K562 (cell line): ENCODE measurements at regions not wholly inside any gene's neighbourhood (a gene's known extent, or its start where the extent isn't known, plus 50 kb on each side); places are given as distances from the start of the nearest gene placed in this dataset.

Source experiments
- ATAC-seq: fragments of 200-7000 bp; cut with Tn5 transposase; 3 replicates; pipeline ENCODE4 v1.9.1; 2020; ENCODE audit warnings: moderate library complexity
- BruUV-seq: library from RNA; stranded (reverse); fragments of 400-500 nt; replicated peaks from 2 replicates; lab custom pipeline; 2021; lab: Mats Ljungman, UMichigan
- CTCF ChIA-PET: fragments of 300-600 bp; formaldehyde crosslinking; extraction: SDS; loops from one replicate; lab custom pipeline; 2021; ENCODE audit warnings: low intra/inter-chr PET ratio; lab: Yijun Ruan, JAX
- POLR2A ChIA-PET: fragments of 300-600, 350-650 bp; sonication (Branson Sonifier 250); formaldehyde crosslinking; extraction: SDS; loops from one replicate; lab custom pipeline; 2021; ENCODE audit warnings: antibody characterized with exemption, inconsistent platforms; lab: Yijun Ruan, JAX
- DNase-seq, 4 experiments: peaks; one replicate each; pipeline versions ENCODE4 v3.0.0 to v3.0.0-alpha.2; 2011 to 2018; ENCODE audit warnings: low spot score in 3 of 4, mixed read lengths in 3 of 4; ENCODE audit errors: extremely low read depth in 1 of 4
- FAIRE-seq: peaks from 2 replicates; lab custom pipeline; 2011; peaks lifted over from hg19 to GRCh38; lab: Jason Lieb, UNC
- H2AFZ ChIP-seq: 2 replicates; pipeline ENCODE4 v1.6.0; 2011; ENCODE audit warnings: low read depth, low read length, control low read depth, inconsistent platforms
- H3K27ac ChIP-seq: fragments of 200-600 bp; 3 replicates; pipeline ENCODE4 v1.8.0; 2011; ENCODE audit warnings: low read depth, mild to moderate bottlenecking, control low read depth, inconsistent platforms, low read length, moderate library complexity, mixed read lengths; ENCODE audit errors: extremely low read depth
- H3K27me3 ChIP-seq, 2 experiments: fragments of 300-600 bp in 1 of 2; 2 replicates in 1 of 2; 3 replicates in 1 of 2; pipeline versions ENCODE4 v1.6.0 to v1.8.0; 2011; ENCODE audit warnings: inconsistent platforms in 2 of 2, low read length in 2 of 2, mild to moderate bottlenecking in 1 of 2, mixed read lengths in 1 of 2, moderate library complexity in 1 of 2; ENCODE audit not compliant: control insufficient read depth in 2 of 2, insufficient read depth in 2 of 2
- H3K36me3 ChIP-seq: fragments of 300-600 bp; 3 replicates; pipeline ENCODE4 v1.8.0; 2011; ENCODE audit warnings: mild to moderate bottlenecking, low read length, inconsistent platforms; ENCODE audit not compliant: control insufficient read depth, insufficient read depth
- H3K4me1 ChIP-seq, 2 experiments: fragments of 200-600 bp in 1 of 2; replicated peaks in 1 of 2; 2 replicates in 1 of 2; 3 replicates in 1 of 2; pipeline versions ENCODE4 v1.5.1 to v1.8.0; 2011; ENCODE audit warnings: inconsistent platforms in 2 of 2, low read length in 2 of 2, mild to moderate bottlenecking in 1 of 2, mixed read lengths in 1 of 2, moderate library complexity in 1 of 2; ENCODE audit not compliant: control insufficient read depth in 2 of 2, insufficient read depth in 2 of 2
- H3K4me2 ChIP-seq: 2 replicates; pipeline ENCODE4 v1.6.1; 2011; ENCODE audit warnings: low read length, control low read depth, inconsistent platforms, mixed read lengths; ENCODE audit not compliant: insufficient read depth
- H3K4me3 ChIP-seq: fragments of 200-600 bp; sonication (generic), shearing (Covaris generic); 2 replicates; pipeline ENCODE4 v1.5.1; 2016; ENCODE audit warnings: control low read depth, inconsistent platforms
- H3K79me2 ChIP-seq: fragments of 200-600 bp; 3 replicates; pipeline ENCODE4 v1.8.0; 2011; ENCODE audit warnings: low read length, inconsistent platforms; ENCODE audit not compliant: control insufficient read depth, insufficient read depth
- H3K9ac ChIP-seq, 2 experiments: 2 replicates each; pipeline versions ENCODE4 v1.6.0 to v1.6.1; 2011; ENCODE audit warnings: low read depth in 2 of 2, low read length in 2 of 2, control low read depth in 1 of 2, inconsistent platforms in 1 of 2, mild to moderate bottlenecking in 1 of 2, mixed read lengths in 1 of 2; ENCODE audit not compliant: insufficient read depth in 1 of 2
- H3K9me1 ChIP-seq: one replicate; pipeline ENCODE4 v1.6.0; 2011; ENCODE audit warnings: inconsistent platforms, mild to moderate bottlenecking, low read length, moderate library complexity; ENCODE audit not compliant: control insufficient read depth, insufficient read depth
- H3K9me3 ChIP-seq: replicated peaks from 2 replicates; pipeline ENCODE4 v1.5.1; 2011; ENCODE audit warnings: low read depth, low read length, inconsistent platforms; ENCODE audit not compliant: control insufficient read depth, insufficient read depth
- H4K20me1 ChIP-seq: replicated peaks from 2 replicates; pipeline ENCODE4 v1.6.1; 2011; ENCODE audit warnings: low read length, inconsistent platforms, mixed read lengths; ENCODE audit not compliant: control insufficient read depth, insufficient read depth
- BCOR ChIP-seq: fragments of 450-650 bp; IDR thresholded peaks from 2 replicates; pipeline ENCODE4 v1.6.1; 2016
- CCNT2 ChIP-seq: IDR thresholded peaks from 2 replicates; pipeline ENCODE4 v1.6.1; 2011; ENCODE audit warnings: borderline replicate concordance, low read depth, mild to moderate bottlenecking, moderate library complexity, mixed read lengths, low read length; ENCODE audit not compliant: insufficient read length; ENCODE audit errors: extremely low read depth
- CSDE1 ChIP-seq, 2 experiments: fragments of 450-650 bp; IDR thresholded peaks; 2 replicates each; pipeline ENCODE4 v1.6.1; 2016; ENCODE audit warnings: mild to moderate bottlenecking in 1 of 2
- EWSR1 ChIP-seq: fragments of 450-650 bp; IDR thresholded peaks from 2 replicates; pipeline ENCODE4 v1.6.1; 2018; ENCODE audit warnings: borderline replicate concordance, mild to moderate bottlenecking, low read depth, moderate library complexity; ENCODE audit not compliant: partially characterized antibody
- NFE2L1 ChIP-seq: fragments of 450-650 bp; IDR thresholded peaks from 2 replicates; pipeline ENCODE4 v1.6.1; 2016; ENCODE audit warnings: missing genetic modification characterization, low read depth, mild to moderate bottlenecking, missing compliant biosample characterization, moderate library complexity, borderline replicate concordance
- TAL1 ChIP-seq: fragments of 450-650 bp; IDR thresholded peaks from 2 replicates; pipeline ENCODE4 v1.6.1; 2016; ENCODE audit warnings: mild to moderate bottlenecking
- TCF7 ChIP-seq: sonication (generic); IDR thresholded peaks from 2 replicates; pipeline ENCODE4 v1.6.1; 2016; ENCODE audit warnings: antibody characterized with exemption, borderline replicate concordance
- THRB ChIP-seq: fragments of 450-650 bp; formaldehyde crosslinking; conservative IDR thresholded peaks from 2 replicates; pipeline ENCODE4 v1.4.0; 2022; ENCODE audit warnings: mild to moderate bottlenecking, missing genetic modification characterization
- ZBTB2 ChIP-seq: fragments of 450-650 bp; IDR thresholded peaks from 2 replicates; pipeline ENCODE4 v1.6.1; 2016; ENCODE audit warnings: antibody characterized with exemption
- ZFP91 ChIP-seq: sonication (generic); formaldehyde crosslinking; IDR thresholded peaks from 2 replicates; pipeline ENCODE4 v1.8.0; 2022; ENCODE audit warnings: mild to moderate bottlenecking, missing genetic modification reagents
- ZFPM2 ChIP-seq: fragments of 250-450 bp; sonication (Bioruptor Pico); IDR thresholded peaks from 2 replicates; pipeline ENCODE4 v1.5.1; 2022; ENCODE audit warnings: mild to moderate bottlenecking
- ZNF699 ChIP-seq: fragments of 250-450 bp; sonication (Bioruptor Pico); IDR thresholded peaks from 2 replicates; pipeline ENCODE4 v1.8.0; 2021; ENCODE audit warnings: mild to moderate bottlenecking, moderate library complexity; ENCODE audit not compliant: insufficient replicate concordance
- WGBS: fragments of 100-300 bp; shearing (Covaris generic); methylation state at CpG from one replicate; pipeline ENCODE4 v1.1.6; 2016; ENCODE audit warnings: low coverage, mixed read lengths; ENCODE audit not compliant: insufficient coverage; ENCODE audit errors: missing lambda C conversion rate; 5-methylcytosine and 5-hydroxymethylcytosine counted together
- in situ Hi-C: fragments of 300-500 bp; cut with MboI; formaldehyde crosslinking; loops from 4 replicates; pipeline ENCODE4 v1.15.0; 2018; ENCODE audit warnings: inconsistent platforms, mixed read lengths
- intact Hi-C: fragments of 100-400 bp; cut with micrococcal nuclease; formaldehyde crosslinking; loops from 2 replicates; pipeline ENCODE4 v1.14.2; 2022
- TF ChIP-seq, protein P1 (sequence below): fragments of 450-650 bp; IDR thresholded peaks from 2 replicates; pipeline ENCODE4 v1.6.1; 2017; ENCODE audit warnings: antibody characterized with exemption, mild to moderate bottlenecking

GRCh38 chr13:33450956-33451709 lies 165.6 kb upstream of the STARD13 start:
- H3K9ac ChIP-seq: no peak overlapping the region
- no peaks in the 10 kb centered on the region for H3K27me3 ChIP-seq
- no peaks in the 10 kb centered on the region; a peak in 1 of 5 replicates for H3K4me1 ChIP-seq
- DNase-seq (no peak), ATAC-seq (no peak), FAIRE-seq (no peak)
- in situ Hi-C loops: no loop called here
- H3K9me1 ChIP-seq: no peaks in the 10 kb centered on the region
- H3K4me2 ChIP-seq: no peak overlapping the region
- no peaks in the 10 kb centered on the region for H4K20me1 ChIP-seq
- H3K4me3 ChIP-seq: no peak overlapping the region
- no peak overlapping the region for H2AFZ ChIP-seq
- BruUV-seq: no TSS peak
- no peaks in the 10 kb centered on the region for H3K9me3 ChIP-seq
- intact Hi-C loops: no loop called here
- ChIA-PET POLR2A (interaction anchor here (0.6 kb wide), 1 partner anchor 951 kb away, joined by 3 read pairs; no protein-coding TSS in a partner anchor), CTCF (no interaction called here)
- H3K79me2 ChIP-seq: no peaks in the 10 kb centered on the region
- H3K27ac ChIP-seq: no peak overlapping the region
- H3K36me3 ChIP-seq: no peaks in the 10 kb centered on the region
- 3% methylated on average over 5 of the region's 6 CpGs for WGBS
- TF ChIP-seq EWSR1 (no peak), THRB (CRISPR knock-in tag) (no peak), TAL1 (no peak), CSDE1 (IDR thresholded peaks at IDR 0.05) (no peak), CCNT2 (no peak), TCF7 (no peak), ZNF699 (CRISPR knock-in tag) (no peak), ZFP91 (CRISPR knock-in tag) (no peak), BCOR (no peak), NFE2L1 (tag) (no peak), ZFPM2 (CRISPR knock-in tag) (no peak), ZBTB2 (no peak)
- TF ChIP-seq, protein P1, sequence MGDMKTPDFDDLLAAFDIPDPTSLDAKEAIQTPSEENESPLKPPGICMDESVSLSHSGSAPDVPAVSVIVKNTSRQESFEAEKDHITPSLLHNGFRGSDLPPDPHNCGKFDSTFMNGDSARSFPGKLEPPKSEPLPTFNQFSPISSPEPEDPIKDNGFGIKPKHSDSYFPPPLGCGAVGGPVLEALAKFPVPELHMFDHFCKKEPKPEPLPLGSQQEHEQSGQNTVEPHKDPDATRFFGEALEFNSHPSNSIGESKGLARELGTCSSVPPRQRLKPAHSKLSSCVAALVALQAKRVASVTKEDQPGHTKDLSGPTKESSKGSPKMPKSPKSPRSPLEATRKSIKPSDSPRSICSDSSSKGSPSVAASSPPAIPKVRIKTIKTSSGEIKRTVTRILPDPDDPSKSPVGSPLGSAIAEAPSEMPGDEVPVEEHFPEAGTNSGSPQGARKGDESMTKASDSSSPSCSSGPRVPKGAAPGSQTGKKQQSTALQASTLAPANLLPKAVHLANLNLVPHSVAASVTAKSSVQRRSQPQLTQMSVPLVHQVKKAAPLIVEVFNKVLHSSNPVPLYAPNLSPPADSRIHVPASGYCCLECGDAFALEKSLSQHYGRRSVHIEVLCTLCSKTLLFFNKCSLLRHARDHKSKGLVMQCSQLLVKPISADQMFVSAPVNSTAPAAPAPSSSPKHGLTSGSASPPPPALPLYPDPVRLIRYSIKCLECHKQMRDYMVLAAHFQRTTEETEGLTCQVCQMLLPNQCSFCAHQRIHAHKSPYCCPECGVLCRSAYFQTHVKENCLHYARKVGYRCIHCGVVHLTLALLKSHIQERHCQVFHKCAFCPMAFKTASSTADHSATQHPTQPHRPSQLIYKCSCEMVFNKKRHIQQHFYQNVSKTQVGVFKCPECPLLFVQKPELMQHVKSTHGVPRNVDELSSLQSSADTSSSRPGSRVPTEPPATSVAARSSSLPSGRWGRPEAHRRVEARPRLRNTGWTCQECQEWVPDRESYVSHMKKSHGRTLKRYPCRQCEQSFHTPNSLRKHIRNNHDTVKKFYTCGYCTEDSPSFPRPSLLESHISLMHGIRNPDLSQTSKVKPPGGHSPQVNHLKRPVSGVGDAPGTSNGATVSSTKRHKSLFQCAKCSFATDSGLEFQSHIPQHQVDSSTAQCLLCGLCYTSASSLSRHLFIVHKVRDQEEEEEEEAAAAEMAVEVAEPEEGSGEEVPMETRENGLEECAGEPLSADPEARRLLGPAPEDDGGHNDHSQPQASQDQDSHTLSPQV: no peak
